HEK293 (cell line): ENCODE measurements at regions not wholly inside any gene's neighbourhood (a gene's known extent, or its start where the extent isn't known, plus 50 kb on each side); places are given as distances from the start of the nearest gene placed in this dataset.

Source experiments
- CTCF ChIA-PET: fragments of 350-600 bp; formaldehyde crosslinking; extraction: SDS; loops from one replicate; lab custom pipeline; 2021; ENCODE audit warnings: antibody characterized with exemption; lab: Yijun Ruan, JAX
- POLR2A ChIA-PET: fragments of 300-600 bp; formaldehyde crosslinking; extraction: SDS; loops from one replicate; lab custom pipeline; 2020; ENCODE audit warnings: antibody characterized with exemption, inconsistent platforms; lab: Yijun Ruan, JAX
- H3K27ac ChIP-seq: fragments of 200-500 bp; sonication (Bioruptor generic); 2 replicates; pipeline ENCODE4 v1.5.1; 2014; ENCODE audit warnings: low read depth, low read length, control low read depth, inconsistent platforms; ENCODE audit errors: extremely low read depth
- H3K36me3 ChIP-seq, 2 experiments: fragments of 200-500 bp in 1 of 2; sonication (Bioruptor generic) in 1 of 2; 1 replicate in 1 of 2; 2 replicates in 1 of 2; pipeline ENCODE4 v1.5.1; 2014 to 2017; ENCODE audit warnings: inconsistent platforms in 2 of 2, low read length in 2 of 2; ENCODE audit not compliant: control insufficient read depth in 2 of 2, insufficient read depth in 1 of 2
- H3K4me1 ChIP-seq: fragments of 200-500 bp; sonication (Bioruptor generic); 2 replicates; pipeline ENCODE4 v1.5.1; 2014; ENCODE audit warnings: mild to moderate bottlenecking, low read length, inconsistent platforms; ENCODE audit not compliant: control insufficient read depth, insufficient read depth
- H3K4me3 ChIP-seq: 2 replicates; pipeline ENCODE4 v1.5.1; 2011; ENCODE audit warnings: low read depth, mild to moderate bottlenecking, control low read depth, low read length, moderate library complexity
- H3K9me3 ChIP-seq: fragments of 200-500 bp; sonication (Bioruptor generic); 2 replicates; pipeline ENCODE4 v1.5.1; 2014; ENCODE audit warnings: low read depth, low read length, inconsistent platforms; ENCODE audit not compliant: control insufficient read depth, insufficient read depth
- FEZF1 ChIP-seq: fragments of 450-650 bp; formaldehyde crosslinking; IDR thresholded peaks from 2 replicates; pipeline ENCODE4 v1.5.1; 2016; ENCODE audit warnings: missing biosample characterization, missing genetic modification characterization
- GLI2 ChIP-seq: fragments of 450-650 bp; formaldehyde crosslinking; IDR thresholded peaks from 2 replicates; pipeline ENCODE4; 2017; ENCODE audit warnings: missing biosample characterization, missing genetic modification characterization, low read depth, borderline replicate concordance
- PRDM10 ChIP-seq: fragments of 450-650 bp; formaldehyde crosslinking; IDR thresholded peaks from 2 replicates; pipeline ENCODE4 v1.5.1; 2016; ENCODE audit warnings: missing biosample characterization, missing genetic modification characterization
- SP3 ChIP-seq: fragments of 450-650 bp; formaldehyde crosslinking; IDR thresholded peaks from 2 replicates; pipeline ENCODE4 v1.5.1; 2016; ENCODE audit warnings: missing biosample characterization, missing genetic modification characterization
- ZBTB11 ChIP-seq: fragments of 450-650 bp; formaldehyde crosslinking; conservative IDR thresholded peaks from 2 replicates; pipeline ENCODE4 v1.5.1; 2016; ENCODE audit warnings: low read depth, missing biosample characterization, missing genetic modification characterization
- ZFP37 ChIP-seq: fragments of 450-650 bp; formaldehyde crosslinking; IDR thresholded peaks from 2 replicates; pipeline ENCODE4 v1.5.1; 2016; ENCODE audit warnings: missing biosample characterization, missing genetic modification characterization
- ZIC2 ChIP-seq: fragments of 450-650 bp; formaldehyde crosslinking; IDR thresholded peaks from 2 replicates; pipeline ENCODE4 v1.5.1; 2016; ENCODE audit warnings: missing biosample characterization, missing genetic modification characterization
- ZNF121 ChIP-seq: fragments of 450-650 bp; formaldehyde crosslinking; IDR thresholded peaks from 2 replicates; pipeline ENCODE4 v1.5.1; 2016; ENCODE audit warnings: missing biosample characterization, missing genetic modification characterization
- ZNF175 ChIP-seq: fragments of 450-650 bp; formaldehyde crosslinking; IDR thresholded peaks from 2 replicates; pipeline ENCODE4 v1.5.1; 2016; ENCODE audit warnings: missing biosample characterization, missing genetic modification characterization
- ZNF18 ChIP-seq: fragments of 450-650 bp; formaldehyde crosslinking; IDR thresholded peaks from 2 replicates; pipeline ENCODE4 v1.5.1; 2016; ENCODE audit warnings: missing biosample characterization, missing genetic modification characterization
- ZNF19 ChIP-seq: fragments of 450-650 bp; formaldehyde crosslinking; IDR thresholded peaks from 2 replicates; pipeline ENCODE4; 2016; ENCODE audit warnings: missing biosample characterization, missing genetic modification characterization, low read depth
- ZNF223 ChIP-seq: fragments of 450-650 bp; formaldehyde crosslinking; IDR thresholded peaks from 2 replicates; pipeline ENCODE4 v1.5.1; 2016; ENCODE audit warnings: missing biosample characterization, missing genetic modification characterization
- ZNF24 ChIP-seq: fragments of 450-650 bp; formaldehyde crosslinking; IDR thresholded peaks from 2 replicates; pipeline ENCODE4 v1.5.1; 2016; ENCODE audit warnings: missing biosample characterization, missing genetic modification characterization
- ZNF266 ChIP-seq: fragments of 450-650 bp; formaldehyde crosslinking; IDR thresholded peaks from 2 replicates; pipeline ENCODE4 v1.5.1; 2016; ENCODE audit warnings: missing biosample characterization, missing genetic modification characterization, low read depth
- ZNF311 ChIP-seq: fragments of 450-650 bp; formaldehyde crosslinking; IDR thresholded peaks from 2 replicates; pipeline ENCODE4 v1.5.1; 2017; ENCODE audit warnings: missing biosample characterization, missing genetic modification characterization, borderline replicate concordance
- ZNF350 ChIP-seq: fragments of 450-650 bp; formaldehyde crosslinking; IDR thresholded peaks from 2 replicates; pipeline ENCODE4 v1.5.0; 2017; ENCODE audit warnings: missing biosample characterization, mild to moderate bottlenecking, missing genetic modification characterization
- ZNF354C ChIP-seq: fragments of 450-650 bp; formaldehyde crosslinking; IDR thresholded peaks from 2 replicates; pipeline ENCODE4 v1.5.1; 2016; ENCODE audit warnings: missing biosample characterization, missing genetic modification characterization, low read depth, borderline replicate concordance
- ZNF37A ChIP-seq: fragments of 450-650 bp; IDR thresholded peaks from 2 replicates; pipeline ENCODE4 v1.5.1; 2018; ENCODE audit warnings: missing biosample characterization, missing genetic modification characterization
- ZNF426 ChIP-seq: fragments of 450-650 bp; formaldehyde crosslinking; IDR thresholded peaks from 2 replicates; pipeline ENCODE4 v1.5.1; 2017; ENCODE audit warnings: missing biosample characterization, missing genetic modification characterization, mild to moderate bottlenecking, inconsistent platforms, moderate library complexity
- ZNF596 ChIP-seq: fragments of 450-650 bp; IDR thresholded peaks from 2 replicates; pipeline ENCODE4 v1.5.0; 2018; ENCODE audit warnings: missing biosample characterization, mild to moderate bottlenecking, missing genetic modification characterization, moderate library complexity
- ZNF626 ChIP-seq: fragments of 450-650 bp; sonication (Bioruptor Pico); formaldehyde crosslinking; IDR thresholded peaks from 2 replicates; pipeline ENCODE4 v1.5.1; 2018; ENCODE audit warnings: missing biosample characterization, missing genetic modification characterization, inconsistent platforms
- ZNF645 ChIP-seq: fragments of 450-650 bp; formaldehyde crosslinking; IDR thresholded peaks from 2 replicates; pipeline ENCODE4; 2016; ENCODE audit warnings: missing biosample characterization, missing genetic modification characterization
- ZNF670 ChIP-seq: fragments of 450-650 bp; formaldehyde crosslinking; IDR thresholded peaks from 2 replicates; pipeline ENCODE4 v1.5.1; 2016; ENCODE audit warnings: missing biosample characterization, missing genetic modification characterization, low read depth
- ZNF701 ChIP-seq: fragments of 450-650 bp; formaldehyde crosslinking; IDR thresholded peaks from 2 replicates; pipeline ENCODE4 v1.5.1; 2016; ENCODE audit warnings: missing biosample characterization, missing genetic modification characterization

- TF ChIP-seq ZNF266: no peak
- no peak for TF ChIP-seq GLI2 (tag by site-specific recombination)
- no peak for TF ChIP-seq ZNF223 (tag by site-specific recombination)
- no peak for TF ChIP-seq ZNF18 (tag by site-specific recombination)
- no peak for TF ChIP-seq ZNF350 (tag by site-specific recombination)
- no peak for TF ChIP-seq ZNF121 (tag by site-specific recombination)
- TF ChIP-seq ZNF596 (tag by site-specific recombination): no peak
- no peak for TF ChIP-seq ZNF645
- CTCF ChIA-PET: interaction anchor here (1.1 kb wide), 1 partner anchor 243 kb away, joined by 3 read pairs; no protein-coding TSS in a partner anchor
- H3K27ac ChIP-seq: no peak overlapping the region
- H3K4me1 ChIP-seq: no peaks in the 10 kb centered on the region
- POLR2A ChIA-PET: no interaction called here
- no peak overlapping the region for H3K4me3 ChIP-seq
- no peaks in the 10 kb centered on the region for H3K36me3 ChIP-seq
- H3K9me3 ChIP-seq: no peaks in the 10 kb centered on the region
Measured at GRCh38 chr17:79288950-79289349, 214.3 kb downstream of the ENGASE start.

- no peaks in the 10 kb centered on the region for H3K36me3 ChIP-seq
Measured at GRCh38 chr17:79286440-79286839, 211.8 kb downstream of the ENGASE start.

GRCh38 chr17:79285973-79286372 is 211.3 kb downstream of the ENGASE start:
- CTCF ChIA-PET: interaction anchor here (0.5 kb wide), 1 partner anchor 203 kb away, joined by 3 read pairs; no protein-coding TSS in a partner anchor
- H3K4me1 ChIP-seq: no peaks in the 10 kb centered on the region
- H3K9me3 ChIP-seq: no peaks in the 10 kb centered on the region
- H3K36me3 ChIP-seq: no peaks in the 10 kb centered on the region
- no peak overlapping the region for H3K4me3 ChIP-seq
- H3K27ac ChIP-seq: no peak overlapping the region
- POLR2A ChIA-PET: no interaction called here
- TF ChIP-seq ZNF354C: no peak
- TF ChIP-seq ZNF175: no peak
- TF ChIP-seq ZNF24: no peak
- no peak for TF ChIP-seq ZFP37
- TF ChIP-seq ZNF701: no peak
- TF ChIP-seq ZNF670 (tag by site-specific recombination): no peak
- no peak for TF ChIP-seq ZNF311 (tag by site-specific recombination)
- no peak for TF ChIP-seq GLI2 (tag by site-specific recombination)
- no peak for TF ChIP-seq PRDM10

More at GRCh38 chr17:79286440-79286839, 211.8 kb downstream of the ENGASE start:
- CTCF ChIA-PET: no interaction called here
- POLR2A ChIA-PET: no interaction called here
- H3K27ac ChIP-seq: no peak overlapping the region
- H3K9me3 ChIP-seq: no peaks in the 10 kb centered on the region
- no peaks in the 10 kb centered on the region for H3K4me1 ChIP-seq
- no peak overlapping the region for H3K4me3 ChIP-seq
- TF ChIP-seq ZNF19 (tag by site-specific recombination): no peak
- no peak for TF ChIP-seq FEZF1 (tag by site-specific recombination)
- TF ChIP-seq ZNF626 (tag by site-specific recombination): no peak
- no peak for TF ChIP-seq ZBTB11 (tag by site-specific recombination)
- no peak for TF ChIP-seq SP3
- no peak for TF ChIP-seq ZNF37A
- peak; percentile 63 for TF ChIP-seq ZIC2 (tag by site-specific recombination)
- TF ChIP-seq ZNF426 (tag by site-specific recombination): no peak
